Mammary epithelial cell (primary cell): ENCODE measurements at regions not wholly inside any gene's neighbourhood (a gene's known extent, or its start where the extent isn't known, plus 50 kb on each side); places are given as distances from the start of the nearest gene placed in this dataset.

Experiments used
- CTCF ChIP-seq, 2 donors: IDR thresholded peaks in 1 of 2; conservative IDR thresholded peaks in 1 of 2; 2 replicates each; pipeline ENCODE4 v1.5.1; 2011 to 2012; ENCODE audit warnings: inconsistent platforms in 2 of 2, low read length in 2 of 2, mild to moderate bottlenecking in 2 of 2, control low read depth in 1 of 2, low read depth in 1 of 2; ENCODE audit not compliant: insufficient read depth in 1 of 2; ENCODE audit errors: extremely low read depth in 1 of 2
- EZH2 ChIP-seq: IDR thresholded peaks from 2 replicates; pipeline ENCODE4 v1.6.1; 2012; ENCODE audit warnings: low read length, inconsistent platforms, borderline replicate concordance

- TF ChIP-seq CTCF (conservative IDR thresholded peaks at IDR 0.05 in 1 of 2, IDR thresholded peaks at IDR 0.05 in 1 of 2; ENCODE audit: extremely low read depth in 1 of 2, insufficient read depth in 1 of 2, low read depth in 1 of 2, low read length in 2 of 2), result no peak
- no peak for TF ChIP-seq EZH2
Observed at GRCh38 chr18:51391215-51391614, 193.7 kb upstream of the MEX3C start.
